HCT116 (cell line): ENCODE measurements at regions not wholly inside any gene's neighbourhood (a gene's known extent, or its start where the extent isn't known, plus 50 kb on each side); places are given as distances from the start of the nearest gene placed in this dataset.

Source experiments
- ATAC-seq: fragments of 200-7000 bp; cut with Tn5 transposase; 2 replicates; pipeline ENCODE4 v1.9.1; 2020; ENCODE audit warnings: mild to moderate bottlenecking, moderate library complexity
- BruUV-seq: library from RNA; stranded (reverse); fragments of 400-500 nt; replicated peaks from 2 replicates; lab custom pipeline; 2021; lab: Mats Ljungman, UMichigan
- CTCF ChIA-PET: fragments of 300-600 bp; sonication (Branson Sonifier 250); formaldehyde crosslinking; loops from one replicate; lab custom pipeline; 2021; ENCODE audit warnings: antibody characterized with exemption; lab: Charles Lee
- POLR2A ChIA-PET: fragments of 300-600, 350-600 bp; sonication (Branson Sonifier 250); formaldehyde crosslinking; loops from one replicate; lab custom pipeline; 2021; ENCODE audit warnings: antibody characterized with exemption; lab: Charles Lee
- RAD21 ChIA-PET, 2 experiments: fragments of 300-600 bp; sonication (Branson Sonifier 250); formaldehyde crosslinking; loops; one replicate each; lab custom pipeline; 2023; ENCODE audit warnings: low total read pairs in 2 of 2; ENCODE audit not compliant: uncharacterized antibody in 2 of 2, unreplicated experiment in 2 of 2, low non-redundant PET in 1 of 2; lab: Charles Lee
- DNase-seq: peaks from one replicate; pipeline ENCODE4 v3.0.0-alpha.2; 2010; ENCODE audit warnings: low read depth, low spot score
- H2AFZ ChIP-seq: fragments of 200-600 bp; shearing (Covaris generic), sonication (generic); 2 replicates; pipeline ENCODE4 v1.6.1; 2017; ENCODE audit warnings: low read depth, mixed run types, mixed read lengths, antibody characterized with exemption, low read length; ENCODE audit not compliant: poor library complexity, severe bottlenecking
- H3K27ac ChIP-seq: 2 replicates; pipeline ENCODE4 v1.5.1; 2012; ENCODE audit warnings: low read depth, low read length
- H3K27me3 ChIP-seq: fragments of 200-600 bp; sonication (generic); 2 replicates; pipeline ENCODE4 v1.6.1; 2016; ENCODE audit warnings: mixed run types, low read length, mixed read lengths; ENCODE audit not compliant: insufficient read depth
- H3K36me3 ChIP-seq, 2 experiments: fragments of 200-500 bp in 1 of 2; fragments of 200-600 bp in 1 of 2; sonication (Bioruptor generic) in 1 of 2; sonication (generic) in 1 of 2; 2 replicates each; pipeline versions ENCODE4 v1.5.1 to v1.6.1; 2014 to 2016; ENCODE audit warnings: low read length in 2 of 2, inconsistent platforms in 1 of 2, mixed read lengths in 1 of 2, mixed run types in 1 of 2; ENCODE audit not compliant: insufficient read depth in 2 of 2, control insufficient read depth in 1 of 2
- H3K4me1 ChIP-seq, 2 experiments: fragments of 200-600 bp in 1 of 2; sonication (generic) in 1 of 2; 2 replicates each; pipeline versions ENCODE4 v1.5.1 to v1.6.1; 2012 to 2017; ENCODE audit warnings: low read length in 2 of 2, inconsistent platforms in 1 of 2, mild to moderate bottlenecking in 1 of 2, mixed read lengths in 1 of 2, mixed run types in 1 of 2, moderate library complexity in 1 of 2; ENCODE audit not compliant: insufficient read depth in 2 of 2, control insufficient read depth in 1 of 2
- H3K4me2 ChIP-seq: fragments of 200-600 bp; sonication (generic); 2 replicates; pipeline ENCODE4 v1.6.1; 2017; ENCODE audit warnings: mixed run types, low read length, mixed read lengths
- H3K4me3 ChIP-seq, 2 experiments: fragments of 200-600 bp in 1 of 2; sonication (generic) in 1 of 2; replicated peaks in 1 of 2; 2 replicates each; pipeline ENCODE4 v1.5.1; 2011 to 2016; ENCODE audit warnings: low read length in 2 of 2, control low read depth in 1 of 2, low read depth in 1 of 2, mild to moderate bottlenecking in 1 of 2, mixed read lengths in 1 of 2, mixed run types in 1 of 2
- H3K79me2 ChIP-seq: fragments of 200-600 bp; sonication (generic); 2 replicates; pipeline ENCODE4 v1.6.1; 2017; ENCODE audit warnings: mild to moderate bottlenecking, mixed run types, low read length, moderate library complexity, mixed read lengths; ENCODE audit not compliant: insufficient read depth
- H3K9ac ChIP-seq: fragments of 200-600 bp; sonication (generic); 2 replicates; pipeline ENCODE4 v1.6.1; 2016; ENCODE audit warnings: low read length, mixed read lengths
- H3K9me2 ChIP-seq: fragments of 200-600 bp; sonication (generic), shearing (Covaris generic); 2 replicates; pipeline ENCODE4 v1.6.1; 2017; ENCODE audit warnings: mixed run types, mild to moderate bottlenecking, moderate library complexity; ENCODE audit not compliant: insufficient read depth
- H3K9me3 ChIP-seq, 2 experiments: fragments of 200-500 bp in 1 of 2; fragments of 200-600 bp in 1 of 2; sonication (Bioruptor generic) in 1 of 2; sonication (generic) in 1 of 2; 2 replicates each; pipeline ENCODE4 v1.6.1; 2014 to 2017; ENCODE audit warnings: low read length in 2 of 2, mixed read lengths in 2 of 2, inconsistent platforms in 1 of 2, low read depth in 1 of 2, mild to moderate bottlenecking in 1 of 2, mixed run types in 1 of 2, moderate library complexity in 1 of 2; ENCODE audit not compliant: control insufficient read depth in 1 of 2, insufficient read depth in 1 of 2
- H4K20me1 ChIP-seq: fragments of 200-600 bp; sonication (generic), shearing (Covaris generic); 2 replicates; pipeline ENCODE4 v1.6.1; 2017; ENCODE audit warnings: mixed run types, mild to moderate bottlenecking, moderate library complexity; ENCODE audit not compliant: insufficient read depth
- CBX3 ChIP-seq: IDR thresholded peaks from 2 replicates; pipeline ENCODE4 v1.6.1; 2012; ENCODE audit warnings: low read depth
- CTCF ChIP-seq, 3 experiments: fragments of 200-600 bp in 1 of 3; sonication (generic) in 1 of 3; IDR thresholded peaks in 2 of 3; conservative IDR thresholded peaks in 1 of 3; 2 replicates each; pipeline ENCODE4 v1.5.1; 2012 to 2017; ENCODE audit warnings: low read depth in 2 of 3, low read length in 2 of 3, antibody characterized with exemption in 1 of 3, borderline replicate concordance in 1 of 3, control low read depth in 1 of 3, mild to moderate bottlenecking in 1 of 3, mixed read lengths in 1 of 3, mixed run types in 1 of 3, moderate library complexity in 1 of 3; ENCODE audit not compliant: insufficient read depth in 1 of 3
- FOSL1 ChIP-seq: IDR thresholded peaks from 2 replicates; pipeline ENCODE4 v1.6.1; 2012; ENCODE audit warnings: low read depth
- JUND ChIP-seq: IDR thresholded peaks from 2 replicates; pipeline ENCODE4 v1.6.1; 2012
- POLR2A ChIP-seq: IDR thresholded peaks from 2 replicates; pipeline ENCODE4 v1.7.0; 2011; ENCODE audit warnings: borderline replicate concordance; ENCODE audit not compliant: insufficient read depth, insufficient read length; ENCODE audit errors: extremely low read depth
- POLR2AphosphoS5 ChIP-seq: IDR thresholded peaks from 2 replicates; pipeline ENCODE4 v1.6.1; 2011; ENCODE audit warnings: mild to moderate bottlenecking, low read depth, low read length, moderate library complexity
- RAD21 ChIP-seq: IDR thresholded peaks from 2 replicates; pipeline ENCODE4 v1.6.1; 2012; ENCODE audit warnings: low read depth, mild to moderate bottlenecking
- SP1 ChIP-seq: IDR thresholded peaks from 2 replicates; pipeline ENCODE4 v1.6.1; 2012; ENCODE audit warnings: low read depth
- SRF ChIP-seq: IDR thresholded peaks from 2 replicates; pipeline ENCODE4 v1.6.1; 2012; ENCODE audit warnings: low read depth
- TCF7L2 ChIP-seq: IDR thresholded peaks from 2 replicates; pipeline ENCODE4 v1.7.0; 2011; ENCODE audit warnings: borderline replicate concordance, inconsistent platforms; ENCODE audit not compliant: insufficient read depth, insufficient read length; ENCODE audit errors: extremely low read depth
- YY1 ChIP-seq: IDR thresholded peaks from 2 replicates; pipeline ENCODE4 v1.6.1; 2011; ENCODE audit warnings: low read length, low read depth, moderate library complexity, mild to moderate bottlenecking; ENCODE audit not compliant: insufficient replicate concordance; ENCODE audit errors: extremely low read depth
- ZFX ChIP-seq: fragments of 450-650 bp; IDR thresholded peaks from 2 replicates; pipeline ENCODE4 v1.6.1; 2017
- ZNF274 ChIP-seq: fragments of 200-500 bp; sonication (Bioruptor generic); IDR thresholded peaks from 2 replicates; pipeline ENCODE4 v1.6.1; 2014; ENCODE audit warnings: mild to moderate bottlenecking, low read depth, low read length, inconsistent platforms
- intact Hi-C: fragments of 100-400 bp; cut with micrococcal nuclease; formaldehyde crosslinking; loops from 2 replicates; pipeline ENCODE4 v1.10.0; 2022
- TF ChIP-seq, protein P1 (sequence below): IDR thresholded peaks from 2 replicates; pipeline ENCODE4 v1.6.1; 2012
- TF ChIP-seq, protein P2 (sequence below): IDR thresholded peaks from 2 replicates; pipeline ENCODE4 v1.6.1; 2012
- TF ChIP-seq, protein P3 (sequence below): IDR thresholded peaks from 2 replicates; pipeline ENCODE4 v1.6.1; 2011; ENCODE audit warnings: mild to moderate bottlenecking, low read length, moderate library complexity; ENCODE audit not compliant: insufficient replicate concordance; ENCODE audit errors: extremely low read depth

- H3K36me3 ChIP-seq = no peaks in the 10 kb centered on the region
- H3K4me3 ChIP-seq = no peak overlapping the region
- POLR2A ChIA-PET = no interaction called here
- no peak for DNase-seq
- TF ChIP-seq CBX3 (no peak), POLR2A (no peak), TCF7L2 (no peak), SRF (no peak), ZNF274 (no peak), SP1 (no peak), ZFX (no peak), JUND (no peak), POLR2AphosphoS5 (no peak), CTCF (IDR thresholded peaks at IDR 0.05 in 2 of 3, conservative IDR thresholded peaks at IDR 0.05 in 1 of 3; ENCODE audit: borderline replicate concordance in 1 of 3, insufficient read depth in 1 of 3, low read depth in 2 of 3, low read length in 2 of 3) (no peak), YY1 (no peak), RAD21 (no peak), FOSL1 (no peak)
- TF ChIP-seq, protein P1, sequence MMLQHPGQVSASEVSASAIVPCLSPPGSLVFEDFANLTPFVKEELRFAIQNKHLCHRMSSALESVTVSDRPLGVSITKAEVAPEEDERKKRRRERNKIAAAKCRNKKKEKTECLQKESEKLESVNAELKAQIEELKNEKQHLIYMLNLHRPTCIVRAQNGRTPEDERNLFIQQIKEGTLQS = no peak
- TF ChIP-seq, protein P2, sequence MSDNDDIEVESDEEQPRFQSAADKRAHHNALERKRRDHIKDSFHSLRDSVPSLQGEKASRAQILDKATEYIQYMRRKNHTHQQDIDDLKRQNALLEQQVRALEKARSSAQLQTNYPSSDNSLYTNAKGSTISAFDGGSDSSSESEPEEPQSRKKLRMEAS = no peak
- TF ChIP-seq, protein P3, sequence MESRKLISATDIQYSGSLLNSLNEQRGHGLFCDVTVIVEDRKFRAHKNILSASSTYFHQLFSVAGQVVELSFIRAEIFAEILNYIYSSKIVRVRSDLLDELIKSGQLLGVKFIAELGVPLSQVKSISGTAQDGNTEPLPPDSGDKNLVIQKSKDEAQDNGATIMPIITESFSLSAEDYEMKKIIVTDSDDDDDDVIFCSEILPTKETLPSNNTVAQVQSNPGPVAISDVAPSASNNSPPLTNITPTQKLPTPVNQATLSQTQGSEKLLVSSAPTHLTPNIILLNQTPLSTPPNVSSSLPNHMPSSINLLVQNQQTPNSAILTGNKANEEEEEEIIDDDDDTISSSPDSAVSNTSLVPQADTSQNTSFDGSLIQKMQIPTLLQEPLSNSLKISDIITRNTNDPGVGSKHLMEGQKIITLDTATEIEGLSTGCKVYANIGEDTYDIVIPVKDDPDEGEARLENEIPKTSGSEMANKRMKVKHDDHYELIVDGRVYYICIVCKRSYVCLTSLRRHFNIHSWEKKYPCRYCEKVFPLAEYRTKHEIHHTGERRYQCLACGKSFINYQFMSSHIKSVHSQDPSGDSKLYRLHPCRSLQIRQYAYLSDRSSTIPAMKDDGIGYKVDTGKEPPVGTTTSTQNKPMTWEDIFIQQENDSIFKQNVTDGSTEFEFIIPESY = no peak
- TF ChIP-seq, all 23 proteins: peak for 0
- no peak for ATAC-seq
- Histone ChIP-seq H2AFZ (no peak overlapping the region), H3K4me2 (no peak overlapping the region), H3K79me2 (no peaks in the 10 kb centered on the region), H3K4me1 (no peaks in the 10 kb centered on the region), H3K9me3 (no peaks in the 10 kb centered on the region), H3K27ac (no peak overlapping the region), H3K9me2 (no peaks in the 10 kb centered on the region), H4K20me1 (no peaks in the 10 kb centered on the region), H3K27me3 (peaks cover under 1% of the 10 kb centered on the region; the same call in 1 of the 2 replicates), H3K9ac (no peak overlapping the region)
- CTCF ChIA-PET = no interaction called here
- intact Hi-C loops = no loop called here
- RAD21 ChIA-PET = no interaction called here
- no TSS peak for BruUV-seq
These were observed 118.5 kb upstream of the HS6ST1 start for GRCh38 chr2:128437204-128437565.
